ENCODE measurements at regions not wholly inside any gene's neighbourhood (a gene's known extent, or its start where the extent isn't known, plus 50 kb on each side); places are given as distances from the start of the nearest gene placed in this dataset.
A peak's percentile ranks its signal among the peaks of the same experiment; 100 is the strongest.

DNA sequence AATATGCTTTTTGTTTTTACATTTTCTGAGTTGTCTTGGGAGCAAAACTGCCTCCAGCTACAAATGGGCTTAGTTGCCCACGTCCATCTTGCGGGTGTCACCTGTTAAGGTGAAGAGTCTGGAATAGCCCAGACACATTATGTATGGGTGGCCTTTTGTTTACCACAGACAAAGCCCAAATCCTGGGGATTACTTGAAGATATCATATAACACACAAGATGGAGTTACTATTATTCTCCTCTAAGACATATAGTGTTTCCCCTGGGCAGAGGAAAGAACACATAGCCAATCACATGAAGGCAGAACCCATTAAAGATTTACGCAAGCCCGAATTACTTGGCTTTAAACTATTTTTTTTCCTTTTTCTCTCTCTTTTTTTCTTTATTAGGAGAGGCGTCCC, 625.6 kb upstream of the FAM241A start:
- H3K4me3 ChIP-seq (replicated peaks; ENCODE audit: low read depth, low read length): no peak overlapping the region
- no peak for DNase-seq (ENCODE audit: extremely low read depth, low read depth)
- TF ChIP-seq, protein P1, sequence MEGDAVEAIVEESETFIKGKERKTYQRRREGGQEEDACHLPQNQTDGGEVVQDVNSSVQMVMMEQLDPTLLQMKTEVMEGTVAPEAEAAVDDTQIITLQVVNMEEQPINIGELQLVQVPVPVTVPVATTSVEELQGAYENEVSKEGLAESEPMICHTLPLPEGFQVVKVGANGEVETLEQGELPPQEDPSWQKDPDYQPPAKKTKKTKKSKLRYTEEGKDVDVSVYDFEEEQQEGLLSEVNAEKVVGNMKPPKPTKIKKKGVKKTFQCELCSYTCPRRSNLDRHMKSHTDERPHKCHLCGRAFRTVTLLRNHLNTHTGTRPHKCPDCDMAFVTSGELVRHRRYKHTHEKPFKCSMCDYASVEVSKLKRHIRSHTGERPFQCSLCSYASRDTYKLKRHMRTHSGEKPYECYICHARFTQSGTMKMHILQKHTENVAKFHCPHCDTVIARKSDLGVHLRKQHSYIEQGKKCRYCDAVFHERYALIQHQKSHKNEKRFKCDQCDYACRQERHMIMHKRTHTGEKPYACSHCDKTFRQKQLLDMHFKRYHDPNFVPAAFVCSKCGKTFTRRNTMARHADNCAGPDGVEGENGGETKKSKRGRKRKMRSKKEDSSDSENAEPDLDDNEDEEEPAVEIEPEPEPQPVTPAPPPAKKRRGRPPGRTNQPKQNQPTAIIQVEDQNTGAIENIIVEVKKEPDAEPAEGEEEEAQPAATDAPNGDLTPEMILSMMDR (IDR thresholded peaks at IDR 0.05; ENCODE audit: low read depth, low read length, missing control alignments): no peak

DNA sequence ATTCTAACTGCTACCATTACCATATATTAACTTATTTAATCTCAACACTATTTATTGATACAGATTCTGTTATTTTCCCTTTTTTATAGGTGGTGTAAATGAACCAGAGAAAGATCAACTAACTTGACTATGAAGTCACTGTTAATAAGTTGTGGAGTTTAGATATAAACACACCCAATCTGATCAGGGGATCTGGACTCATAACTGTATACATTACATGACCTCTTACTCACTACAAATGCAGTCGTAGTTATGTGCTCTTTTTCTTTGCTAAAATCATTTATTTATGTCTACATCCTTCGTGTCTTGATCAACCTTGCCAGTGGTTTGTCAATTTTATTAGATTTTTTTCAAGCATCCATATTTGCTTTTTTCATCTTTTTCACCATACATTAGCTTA, 614.8 kb upstream of the FAM241A start:
- TF ChIP-seq, protein P1 (IDR thresholded peaks at IDR 0.05; ENCODE audit: low read depth, low read length, missing control alignments): no peak
- no peak overlapping the region for H3K4me3 ChIP-seq (replicated peaks; ENCODE audit: low read depth, low read length)
- no peak for DNase-seq (ENCODE audit: extremely low read depth, low read depth)

DNA sequence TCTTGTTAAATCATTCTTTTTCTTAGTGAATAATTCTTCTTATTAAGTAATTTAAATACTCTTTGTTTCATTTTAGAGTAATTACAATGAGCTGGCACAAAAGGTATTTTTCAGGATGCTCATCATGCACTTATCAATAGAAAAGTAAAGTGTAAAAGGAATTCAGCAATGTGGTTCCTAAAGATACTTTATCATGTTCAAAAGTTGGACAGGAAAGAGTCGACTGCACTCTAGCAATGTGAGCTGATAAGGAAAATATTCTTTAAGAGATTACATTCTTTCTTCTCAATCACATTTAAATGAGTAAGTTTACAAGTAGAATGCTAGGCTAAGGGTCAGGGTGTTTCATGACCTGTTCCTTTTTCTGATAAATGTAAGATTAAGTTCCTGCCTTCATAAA, 609.5 kb upstream of the FAM241A start:
- no peak overlapping the region for H3K4me3 ChIP-seq (replicated peaks; ENCODE audit: low read depth, low read length)
- TF ChIP-seq, protein P1 (IDR thresholded peaks at IDR 0.05; ENCODE audit: low read depth, low read length, missing control alignments): no peak
- DNase-seq (ENCODE audit: extremely low read depth, low read depth): no peak

DNA sequence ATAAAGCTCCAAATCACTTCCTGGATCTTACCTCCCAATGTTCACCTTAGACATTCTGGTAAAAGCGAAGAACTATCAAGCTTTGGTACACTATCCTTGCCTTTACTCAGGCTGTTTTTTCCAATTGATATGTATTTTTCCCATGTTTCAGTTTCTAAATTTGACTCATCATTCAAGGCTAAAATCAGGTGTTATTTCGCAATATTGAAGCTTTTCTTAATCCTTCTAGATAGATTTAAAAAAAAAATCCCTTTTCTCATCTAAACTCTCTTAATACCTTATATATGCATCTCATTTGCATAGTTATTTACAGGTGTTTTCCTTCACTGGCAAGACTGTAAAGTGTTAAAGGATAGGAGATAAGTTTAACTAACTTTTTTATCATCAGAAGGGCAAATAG, 608.1 kb upstream of the FAM241A start:
- no peak overlapping the region for H3K4me3 ChIP-seq (replicated peaks; ENCODE audit: low read depth, low read length)
- TF ChIP-seq, protein P1 (IDR thresholded peaks at IDR 0.05; ENCODE audit: low read depth, low read length, missing control alignments): no peak
- DNase-seq (ENCODE audit: extremely low read depth, low read depth): no peak

DNA sequence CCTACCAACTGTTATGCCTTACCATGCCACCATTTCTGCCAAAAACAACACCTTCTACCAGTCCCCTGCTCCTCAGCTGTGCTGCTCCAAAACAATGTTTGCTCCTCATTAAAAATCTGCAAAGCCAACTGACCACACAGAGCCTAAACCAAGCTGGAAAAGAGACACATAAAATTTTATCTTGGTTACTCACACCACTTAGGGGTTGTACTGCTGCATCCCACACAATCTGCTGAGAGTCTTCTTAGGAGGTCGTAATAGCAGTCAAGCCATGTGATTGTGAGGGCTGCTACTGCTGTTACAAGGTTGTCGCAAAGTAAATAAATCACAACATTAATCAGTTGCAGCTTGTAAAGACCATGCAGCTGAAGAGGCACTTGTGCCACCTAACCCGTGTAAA, 607.4 kb upstream of the FAM241A start:
- H3K4me3 ChIP-seq (replicated peaks; ENCODE audit: low read depth, low read length): no peak overlapping the region
- DNase-seq (ENCODE audit: extremely low read depth, low read depth): peak; percentile 43
- TF ChIP-seq, protein P1 (IDR thresholded peaks at IDR 0.05; ENCODE audit: low read depth, low read length, missing control alignments): no peak

DNA sequence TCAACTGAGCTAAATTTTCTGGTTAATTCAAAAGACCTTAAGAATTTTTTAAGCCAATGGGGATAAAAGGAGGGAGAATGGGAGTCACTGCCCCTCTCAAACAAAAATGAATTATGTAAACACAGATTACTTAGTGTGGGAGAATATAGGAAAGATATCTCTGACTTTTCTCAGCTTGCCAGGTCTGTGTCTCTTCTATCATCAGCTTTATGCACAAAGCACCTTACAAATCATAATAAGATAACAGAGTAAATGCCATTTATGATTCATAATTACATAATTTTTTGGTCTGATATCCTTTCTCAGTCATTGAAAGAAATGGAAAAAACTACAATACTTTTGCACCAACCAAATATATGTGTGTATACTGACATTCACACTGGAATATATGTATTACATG, 604.6 kb upstream of the FAM241A start:
- TF ChIP-seq, protein P1 (IDR thresholded peaks at IDR 0.05; ENCODE audit: low read depth, low read length, missing control alignments): no peak
- no peak for DNase-seq (ENCODE audit: extremely low read depth, low read depth)
- no peak overlapping the region for H3K4me3 ChIP-seq (replicated peaks; ENCODE audit: low read depth, low read length)

DNA sequence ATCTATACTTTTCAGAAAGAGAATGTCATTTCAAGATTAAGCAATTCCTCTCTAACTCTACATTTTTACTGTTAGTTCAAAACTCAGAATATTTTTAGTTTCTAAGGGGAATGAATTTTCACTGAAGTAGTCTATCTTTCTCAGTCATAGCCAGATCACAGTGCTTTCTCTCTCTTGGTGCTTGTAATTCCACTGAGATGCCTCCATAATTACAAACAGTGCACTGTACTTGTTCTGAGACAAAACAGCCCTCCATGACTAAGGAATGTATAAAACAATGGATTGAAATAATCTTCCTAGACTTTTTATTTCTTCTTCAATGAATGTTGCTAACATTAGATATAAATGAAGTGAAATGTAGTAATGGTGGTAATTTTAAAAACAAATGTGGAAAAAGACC, 603.2 kb upstream of the FAM241A start:
- no peak for DNase-seq (ENCODE audit: extremely low read depth, low read depth)
- TF ChIP-seq, protein P1 (IDR thresholded peaks at IDR 0.05; ENCODE audit: low read depth, low read length, missing control alignments): no peak
- no peak overlapping the region for H3K4me3 ChIP-seq (replicated peaks; ENCODE audit: low read depth, low read length)

Measured in HFF-Myc (cell line).